AG08396 (cell line): ENCODE measurements at regions not wholly inside any gene's neighbourhood (a gene's known extent, or its start where the extent isn't known, plus 50 kb on each side); places are given as distances from the start of the nearest gene placed in this dataset.
A peak's percentile ranks its signal among the peaks of the same experiment; 100 is the strongest.
"Not testable (repeated sequence)": the region's sequence is repeated elsewhere in the genome, so short reads cannot be mapped to it uniquely, and the experiment has no call there.

Experiments used
- DNase-seq: peaks from one replicate; pipeline ENCODE4 v3.0.0; 2012; ENCODE audit warnings: low spot score, mixed read lengths

GRCh38 chr13:50387051-50387581 lies 371.9 kb downstream of the KCNRG start:
- DNase-seq: peak; percentile 52

DNA sequence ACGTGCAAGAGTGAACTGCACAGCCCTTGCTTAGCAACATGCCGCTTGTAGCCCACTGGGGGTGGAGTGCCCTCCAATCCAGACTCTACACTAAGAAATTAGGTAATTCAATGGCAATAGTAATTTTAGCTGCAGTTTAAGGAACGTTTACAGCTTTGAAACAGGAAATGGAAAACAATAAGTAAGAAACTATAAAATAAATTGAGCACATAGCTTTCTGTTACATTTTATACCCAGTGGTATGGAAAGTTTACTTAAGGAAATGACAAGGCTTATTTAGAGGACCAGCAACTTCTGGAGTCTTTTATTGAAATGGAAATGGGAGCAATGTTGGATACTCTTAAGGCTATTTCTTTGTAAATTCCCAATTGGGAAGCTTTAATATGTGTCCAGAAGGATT lies 373.2 kb downstream of the KCNRG start:
- no peak for DNase-seq

GRCh38 chr13:50389726-50390125 lies 374.5 kb downstream of the KCNRG start:
- DNase-seq: no peak

DNA sequence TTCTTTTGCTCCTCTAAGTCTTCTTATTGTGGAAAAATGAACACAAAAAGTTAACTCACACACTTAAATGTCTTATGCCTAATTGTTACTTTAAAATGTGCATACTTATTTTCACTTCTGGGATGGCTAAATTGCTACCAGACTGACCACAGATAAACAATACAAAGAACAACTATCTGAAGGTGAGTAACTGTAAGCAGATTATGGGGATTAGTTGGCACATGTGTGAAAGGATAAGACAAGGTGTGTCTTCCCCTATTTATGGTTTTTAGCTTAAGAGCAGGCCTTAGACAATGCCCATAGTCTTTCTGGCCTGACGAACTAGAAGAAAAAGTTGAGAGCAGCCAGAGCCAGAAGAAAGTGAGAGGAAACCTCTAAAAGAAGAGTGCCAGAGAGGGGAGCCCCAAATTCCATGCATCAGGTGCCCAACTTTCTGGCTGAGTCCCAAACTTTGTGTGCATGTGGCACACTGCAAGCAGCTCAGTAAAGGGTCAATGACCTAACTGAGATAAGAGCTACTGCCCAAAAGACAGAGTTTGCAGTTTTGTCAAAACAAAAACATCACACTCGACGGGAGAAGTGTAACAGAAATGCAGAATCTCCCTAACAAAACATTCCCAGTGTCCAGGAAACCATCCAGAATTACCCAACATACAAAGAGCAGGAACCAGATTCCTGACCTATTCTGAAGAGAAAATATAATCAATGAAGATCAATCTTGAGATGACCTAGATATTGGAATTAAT lies 375.4 kb downstream of the KCNRG start:
- DNase-seq: no peak

DNA sequence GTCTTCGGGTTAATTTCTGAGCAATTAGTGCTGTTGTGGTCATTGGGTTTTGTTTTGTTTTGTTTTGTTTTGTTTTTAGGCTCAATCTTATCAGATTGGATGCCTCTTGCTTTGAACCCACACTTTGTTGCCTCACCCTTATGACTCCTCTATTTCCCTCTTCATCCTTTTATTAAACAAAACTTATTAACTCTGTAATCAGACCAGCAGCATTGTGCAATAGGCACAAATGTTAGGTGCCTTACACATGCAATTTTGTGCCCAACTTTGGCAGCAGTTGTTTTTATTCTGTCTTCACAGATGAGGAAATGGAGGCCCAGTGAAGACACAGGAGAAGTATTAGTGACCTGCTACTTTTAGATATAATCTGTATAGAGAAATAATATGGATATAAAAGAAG lies 377.7 kb downstream of the KCNRG start:
- DNase-seq: no peak

GRCh38 chr13:50393628-50394027 lies 378.4 kb downstream of the KCNRG start:
- DNase-seq: no peak

DNA sequence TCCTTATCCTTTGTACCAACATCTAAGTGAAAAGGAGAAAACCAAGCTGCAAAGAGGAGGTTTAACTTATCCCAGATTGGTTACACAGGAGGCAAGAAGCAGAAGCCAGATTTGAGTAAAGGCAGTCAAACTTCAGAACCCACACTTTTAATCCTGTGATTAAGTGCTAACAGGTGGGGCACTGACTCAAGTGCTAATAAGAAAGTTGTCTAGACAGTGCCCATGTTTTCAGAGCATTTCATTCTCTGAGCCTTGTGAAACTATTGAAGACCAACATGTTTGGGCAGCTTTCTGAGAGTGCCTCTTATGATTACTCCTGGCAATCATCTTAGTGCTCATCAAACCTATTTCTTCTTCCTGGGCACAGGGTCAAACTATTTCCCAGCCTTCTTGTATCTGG lies 380.8 kb downstream of the KCNRG start:
- no peak for DNase-seq

DNA sequence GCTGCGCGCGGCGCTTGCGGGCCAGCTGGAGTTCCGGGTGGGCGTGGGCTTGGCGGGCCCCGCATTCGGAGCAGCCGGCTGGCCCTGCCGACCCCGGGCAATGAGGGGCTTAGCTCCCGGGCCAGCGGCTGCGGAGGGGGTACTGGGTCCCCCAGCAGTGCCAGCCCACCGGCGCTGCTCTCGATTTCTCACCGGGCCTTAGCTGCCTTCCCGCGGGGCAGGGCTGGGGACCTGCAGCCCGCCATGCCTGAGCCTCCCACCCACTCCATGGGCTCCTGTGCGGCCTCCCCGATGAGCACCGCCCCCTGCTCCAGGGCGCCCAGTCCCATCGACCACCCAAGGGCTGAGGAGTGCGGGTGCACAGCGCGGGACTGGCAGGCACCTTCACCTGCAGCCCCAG lies 381.4 kb downstream of the KCNRG start:
- DNase-seq: not testable (repeated sequence)

- DNase-seq: no peak
These were observed 384.9 kb downstream of the KCNRG start for GRCh38 chr13:50400035-50400726.

DNA sequence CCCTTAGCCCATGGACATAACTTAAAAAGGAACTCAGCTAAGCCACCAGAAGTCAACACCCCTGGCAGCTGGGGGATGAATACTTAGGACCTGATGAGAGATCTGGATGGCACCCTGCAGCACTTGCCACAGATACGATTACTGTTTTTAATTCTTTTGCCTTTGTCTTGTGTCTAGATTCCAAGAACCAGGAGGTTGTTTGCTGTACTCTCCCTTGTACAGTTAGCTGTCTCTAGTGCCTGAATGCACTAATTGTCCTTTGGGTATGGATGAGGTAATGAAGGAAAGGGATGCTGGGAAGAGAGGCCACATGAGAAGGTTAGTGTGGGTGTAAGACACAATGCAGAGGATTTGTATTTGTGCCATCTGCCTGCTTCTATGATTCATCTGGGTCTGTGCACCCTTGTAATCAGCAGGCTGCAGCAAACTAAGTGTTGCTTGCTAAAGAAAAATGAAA lies 385.8 kb downstream of the KCNRG start:
- peak; percentile 65 for DNase-seq

GRCh38 chr13:50401721-50402465 lies 386.6 kb downstream of the KCNRG start:
- DNase-seq: no peak

- DNase-seq: no peak
These were observed 388.1 kb downstream of the KCNRG start for GRCh38 chr13:50403311-50403710.

GRCh38 chr13:50404116-50404515 lies 388.9 kb downstream of the KCNRG start:
- no peak for DNase-seq

- DNase-seq: no peak
These were observed 389.5 kb downstream of the KCNRG start for GRCh38 chr13:50404769-50405168.

- no peak for DNase-seq
These were observed 391.6 kb downstream of the KCNRG start for GRCh38 chr13:50406831-50407230.

DNA sequence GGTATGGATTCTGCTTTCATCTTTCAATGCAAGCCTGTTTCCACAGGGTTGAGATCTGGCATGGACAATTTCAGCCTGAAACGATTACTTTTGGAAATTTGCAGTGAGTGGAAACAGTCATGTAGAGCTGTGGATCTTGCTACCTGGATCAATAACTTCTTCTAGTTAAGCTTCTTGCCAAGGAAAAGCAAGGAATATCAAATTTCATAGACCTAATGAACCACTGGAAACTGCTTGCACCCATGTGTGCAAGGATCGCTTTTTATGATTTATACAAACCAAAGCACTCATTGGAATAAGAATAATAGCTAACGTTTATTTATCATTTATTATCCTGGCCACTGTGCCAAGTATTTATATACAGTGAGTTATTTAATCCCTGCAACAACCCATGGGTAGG lies 392.8 kb downstream of the KCNRG start:
- DNase-seq: no peak

DNA sequence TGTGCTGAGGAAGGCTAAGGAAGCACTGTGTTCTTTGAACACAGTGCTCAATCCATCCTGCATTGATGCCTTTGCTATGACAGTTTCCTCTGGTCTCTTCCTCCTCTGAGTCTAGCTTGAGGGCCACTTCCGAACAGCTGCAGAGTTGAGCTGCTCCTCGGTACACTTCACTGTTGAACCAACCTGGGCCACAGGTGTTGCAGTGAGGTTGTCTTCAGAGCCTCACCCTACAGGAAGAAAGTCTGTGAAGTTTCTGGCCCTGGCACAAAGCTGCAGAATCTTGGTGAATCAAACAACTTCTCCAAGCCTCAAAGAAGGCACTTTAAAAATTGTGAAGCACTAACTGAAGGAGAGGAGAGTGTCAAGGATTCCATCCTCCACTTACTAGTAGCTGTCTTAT lies 394.0 kb downstream of the KCNRG start:
- DNase-seq: no peak

- peak; percentile 80 for DNase-seq
These were observed 395.9 kb downstream of the KCNRG start for GRCh38 chr13:50410921-50411746.

GRCh38 chr13:50412046-50412617 lies 396.9 kb downstream of the KCNRG start:
- DNase-seq: no peak

DNA sequence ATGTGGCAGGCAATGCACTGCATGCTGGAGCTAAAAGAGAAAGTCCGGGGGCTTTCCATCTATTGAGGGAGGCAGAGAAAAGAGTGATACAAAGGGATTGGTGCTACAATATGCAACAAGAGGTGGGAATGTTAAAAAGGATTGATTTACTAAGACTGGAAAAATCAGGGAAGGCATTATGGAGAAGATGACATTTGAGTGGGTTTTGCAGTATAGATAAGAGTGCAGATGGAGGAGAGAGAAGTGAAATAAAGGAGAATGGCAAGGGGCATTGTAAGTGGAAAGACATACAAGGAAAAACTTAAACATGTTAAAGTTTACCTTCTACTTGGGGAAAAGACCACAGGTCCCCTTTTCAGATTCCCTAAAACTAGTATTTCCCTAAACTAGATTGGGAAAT lies 399.4 kb downstream of the KCNRG start:
- DNase-seq: no peak

DNA sequence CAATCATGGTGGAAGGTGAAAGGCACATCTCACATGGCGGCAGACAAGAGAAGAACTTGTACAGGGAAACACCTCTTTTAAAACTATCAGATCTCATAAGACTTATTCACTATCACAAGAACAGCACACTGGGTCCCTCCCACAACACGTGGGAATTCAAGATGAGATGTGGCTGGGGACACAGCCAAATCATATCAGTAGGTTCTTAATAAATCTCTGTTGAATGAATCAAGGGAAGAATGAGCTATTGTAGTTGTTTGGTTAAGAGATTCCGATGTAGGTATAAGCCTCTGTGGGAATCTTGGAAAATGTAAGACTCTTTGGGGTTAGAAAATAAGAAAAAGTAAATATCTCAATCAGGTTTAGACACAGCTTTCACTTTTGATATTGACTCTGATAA lies 400.2 kb downstream of the KCNRG start:
- no peak for DNase-seq
